ENCODE measurements at regions not wholly inside any gene's neighbourhood (a gene's known extent, or its start where the extent isn't known, plus 50 kb on each side); places are given as distances from the start of the nearest gene placed in this dataset.
A peak's percentile ranks its signal among the peaks of the same experiment; 100 is the strongest.

DNA sequence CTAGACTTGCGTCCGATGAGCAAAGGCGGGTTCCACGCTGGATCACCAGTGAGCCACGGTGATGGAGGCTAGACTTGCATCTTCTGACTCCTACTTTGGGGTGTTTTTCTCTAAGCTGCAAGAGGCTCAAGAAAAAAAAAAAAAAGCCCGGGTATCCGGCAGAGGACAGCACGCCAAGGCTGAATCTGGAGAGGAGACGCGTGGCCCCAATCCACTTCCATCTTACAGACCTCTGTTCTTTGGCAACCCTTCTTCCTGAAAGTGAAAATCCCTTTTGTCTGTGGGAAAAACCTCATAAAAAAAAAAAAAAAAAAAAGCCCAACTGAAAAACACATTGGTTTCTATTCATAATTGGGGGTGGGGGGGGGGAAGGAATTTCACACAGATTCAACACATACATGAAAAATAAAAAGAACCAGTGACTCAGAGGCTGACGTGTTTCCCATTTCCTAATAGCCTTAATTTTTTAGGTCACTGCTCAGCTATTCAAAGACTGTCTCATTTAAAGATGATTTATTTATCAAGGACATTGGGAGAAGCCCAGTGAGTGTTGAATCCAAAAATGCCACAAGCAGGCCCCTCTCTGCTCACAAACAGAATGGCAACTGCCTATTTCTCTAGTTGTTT, 258.3 kb downstream of the FOXL1 start:
- H3K79me2 ChIP-seq: no peaks in the 10 kb centered on the region
- no peaks in the 10 kb centered on the region for H4K20me1 ChIP-seq (ENCODE audit: insufficient read depth, poor library complexity, severe bottlenecking)
- no peak overlapping the region for H3K27ac ChIP-seq
- H2AFZ ChIP-seq: no peak overlapping the region
- H3K27me3 ChIP-seq: no peaks in the 10 kb centered on the region
- H3K4me1 ChIP-seq (ENCODE audit: insufficient read depth): no peaks in the 10 kb centered on the region
- no peaks in the 10 kb centered on the region for H3K9me2 ChIP-seq (replicated peaks; ENCODE audit: insufficient read depth)
- H3K36me3 ChIP-seq (replicated peaks; ENCODE audit: insufficient read depth, low read depth): no peaks in the 10 kb centered on the region
- 95% methylated on average over 11 of the region's 11 CpGs for WGBS (ENCODE audit: low lambda C conversion rate, missing lambda C conversion rate)
- TF ChIP-seq EZH2phosphoT487 (IDR thresholded peaks at IDR 0.05; ENCODE audit: low read depth, severe bottlenecking, unreplicated experiment) (no peak), EZH2 (IDR thresholded peaks at IDR 0.05; ENCODE audit: borderline replicate concordance) (no peak)
- TF ChIP-seq, protein P1, sequence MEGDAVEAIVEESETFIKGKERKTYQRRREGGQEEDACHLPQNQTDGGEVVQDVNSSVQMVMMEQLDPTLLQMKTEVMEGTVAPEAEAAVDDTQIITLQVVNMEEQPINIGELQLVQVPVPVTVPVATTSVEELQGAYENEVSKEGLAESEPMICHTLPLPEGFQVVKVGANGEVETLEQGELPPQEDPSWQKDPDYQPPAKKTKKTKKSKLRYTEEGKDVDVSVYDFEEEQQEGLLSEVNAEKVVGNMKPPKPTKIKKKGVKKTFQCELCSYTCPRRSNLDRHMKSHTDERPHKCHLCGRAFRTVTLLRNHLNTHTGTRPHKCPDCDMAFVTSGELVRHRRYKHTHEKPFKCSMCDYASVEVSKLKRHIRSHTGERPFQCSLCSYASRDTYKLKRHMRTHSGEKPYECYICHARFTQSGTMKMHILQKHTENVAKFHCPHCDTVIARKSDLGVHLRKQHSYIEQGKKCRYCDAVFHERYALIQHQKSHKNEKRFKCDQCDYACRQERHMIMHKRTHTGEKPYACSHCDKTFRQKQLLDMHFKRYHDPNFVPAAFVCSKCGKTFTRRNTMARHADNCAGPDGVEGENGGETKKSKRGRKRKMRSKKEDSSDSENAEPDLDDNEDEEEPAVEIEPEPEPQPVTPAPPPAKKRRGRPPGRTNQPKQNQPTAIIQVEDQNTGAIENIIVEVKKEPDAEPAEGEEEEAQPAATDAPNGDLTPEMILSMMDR (IDR thresholded peaks at IDR 0.05; ENCODE audit: poor library complexity): no peak
- H3K4me2 ChIP-seq: no peak overlapping the region
- H3K4me3 ChIP-seq: no peak overlapping the region
- no peak for DNase-seq (ENCODE audit: low spot score)
- H3K9me3 ChIP-seq (ENCODE audit: low read depth): no peaks in the 10 kb centered on the region

DNA sequence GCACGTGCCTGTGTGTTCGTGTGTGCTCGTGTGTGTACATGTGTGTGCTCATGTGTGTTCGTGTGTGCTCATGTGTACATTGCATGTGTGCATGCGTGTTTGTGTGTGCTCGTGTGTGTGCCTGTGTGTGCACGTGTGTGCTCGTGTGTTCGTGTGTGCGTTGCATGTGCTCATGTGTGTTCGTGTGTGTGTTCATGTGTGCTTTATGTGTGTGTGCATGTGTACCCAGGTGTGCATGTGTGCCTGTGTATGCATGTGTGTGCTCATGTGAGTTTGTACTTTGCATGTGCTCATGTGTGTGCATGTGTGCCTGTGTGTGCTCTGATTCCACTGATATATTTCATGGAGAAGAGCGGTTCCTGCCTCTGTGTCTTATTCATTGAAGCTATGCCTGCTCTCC, 265.5 kb downstream of the FOXL1 start:
- no peak for DNase-seq (ENCODE audit: low spot score)
- no peaks in the 10 kb centered on the region for H3K36me3 ChIP-seq (replicated peaks; ENCODE audit: insufficient read depth, low read depth)
- no peaks in the 10 kb centered on the region for H3K79me2 ChIP-seq
- no peak overlapping the region for H3K27ac ChIP-seq
- H3K4me1 ChIP-seq (ENCODE audit: insufficient read depth): no peaks in the 10 kb centered on the region
- 96% methylated on average over 12 of the region's 12 CpGs for WGBS (ENCODE audit: low lambda C conversion rate, missing lambda C conversion rate)
- H3K9me3 ChIP-seq (ENCODE audit: low read depth): no peaks in the 10 kb centered on the region
- no peak overlapping the region for H3K4me2 ChIP-seq
- no peak overlapping the region for H3K4me3 ChIP-seq
- H4K20me1 ChIP-seq (ENCODE audit: insufficient read depth, poor library complexity, severe bottlenecking): no peaks in the 10 kb centered on the region
- H2AFZ ChIP-seq: no peak overlapping the region
- H3K27me3 ChIP-seq: no peaks in the 10 kb centered on the region
- TF ChIP-seq EZH2 (IDR thresholded peaks at IDR 0.05; ENCODE audit: borderline replicate concordance) (no peak), EZH2phosphoT487 (IDR thresholded peaks at IDR 0.05; ENCODE audit: low read depth, severe bottlenecking, unreplicated experiment) (no peak)
- TF ChIP-seq, protein P1 (IDR thresholded peaks at IDR 0.05; ENCODE audit: poor library complexity): no peak
- H3K9me2 ChIP-seq (replicated peaks; ENCODE audit: insufficient read depth): no peaks in the 10 kb centered on the region

DNA sequence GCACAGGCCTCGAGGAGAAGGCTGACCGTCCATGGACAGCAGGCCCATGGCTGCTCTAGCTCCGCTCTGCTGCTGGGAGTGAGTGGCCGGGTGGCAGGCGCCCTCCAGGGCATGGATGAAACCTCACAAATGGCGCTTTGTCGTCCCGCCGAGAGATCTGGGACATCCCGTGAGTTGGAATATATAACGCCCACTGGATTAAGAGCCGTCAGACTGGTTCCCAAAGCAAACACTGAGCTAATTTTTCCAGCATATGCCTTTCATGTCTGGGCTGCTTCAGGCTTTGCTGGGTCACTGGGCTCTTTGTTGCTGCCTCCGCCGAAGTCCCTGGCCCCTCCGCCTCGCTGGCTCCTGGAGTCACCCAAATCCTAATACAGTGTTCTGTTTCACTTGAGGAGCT, 266.3 kb downstream of the FOXL1 start:
- no peaks in the 10 kb centered on the region for H3K4me1 ChIP-seq (ENCODE audit: insufficient read depth)
- H4K20me1 ChIP-seq (ENCODE audit: insufficient read depth, poor library complexity, severe bottlenecking): no peaks in the 10 kb centered on the region
- H3K9me3 ChIP-seq (ENCODE audit: low read depth): no peaks in the 10 kb centered on the region
- TF ChIP-seq EZH2phosphoT487 (IDR thresholded peaks at IDR 0.05; ENCODE audit: low read depth, severe bottlenecking, unreplicated experiment) (no peak), EZH2 (IDR thresholded peaks at IDR 0.05; ENCODE audit: borderline replicate concordance) (no peak)
- TF ChIP-seq, protein P1 (IDR thresholded peaks at IDR 0.05; ENCODE audit: poor library complexity): no peak
- H2AFZ ChIP-seq: no peak overlapping the region
- DNase-seq (ENCODE audit: low spot score): peak; percentile 45
- H3K9me2 ChIP-seq (replicated peaks; ENCODE audit: insufficient read depth): no peaks in the 10 kb centered on the region
- no peaks in the 10 kb centered on the region for H3K36me3 ChIP-seq (replicated peaks; ENCODE audit: insufficient read depth, low read depth)
- H3K4me2 ChIP-seq: no peak overlapping the region
- H3K4me3 ChIP-seq: no peak overlapping the region
- H3K79me2 ChIP-seq: no peaks in the 10 kb centered on the region
- H3K27me3 ChIP-seq: no peaks in the 10 kb centered on the region
- WGBS (ENCODE audit: low lambda C conversion rate, missing lambda C conversion rate): 86% methylated on average over 16 of the region's 16 CpGs
- H3K27ac ChIP-seq: no peak overlapping the region

All from hepatocyte (in vitro differentiated cells).